GM18505 (cell line): ENCODE measurements at regions not wholly inside any gene's neighbourhood (a gene's known extent, or its start where the extent isn't known, plus 50 kb on each side); places are given as distances from the start of the nearest gene placed in this dataset.
"Not testable (repeated sequence)": the region's sequence is repeated elsewhere in the genome, so short reads cannot be mapped to it uniquely, and the experiment has no call there.

Source experiments
- ATAC-seq: cut with Tn5 transposase; IDR thresholded peaks from one replicate; pipeline ENCODE4 v1.9.1; 2021; ENCODE audit not compliant: unreplicated experiment
- POLR2A ChIP-seq: IDR thresholded peaks from 4 replicates; pipeline ENCODE4 v1.6.1; 2011; ENCODE audit warnings: borderline replicate concordance; ENCODE audit not compliant: insufficient read depth, insufficient read length; ENCODE audit errors: extremely low read depth

DNA sequence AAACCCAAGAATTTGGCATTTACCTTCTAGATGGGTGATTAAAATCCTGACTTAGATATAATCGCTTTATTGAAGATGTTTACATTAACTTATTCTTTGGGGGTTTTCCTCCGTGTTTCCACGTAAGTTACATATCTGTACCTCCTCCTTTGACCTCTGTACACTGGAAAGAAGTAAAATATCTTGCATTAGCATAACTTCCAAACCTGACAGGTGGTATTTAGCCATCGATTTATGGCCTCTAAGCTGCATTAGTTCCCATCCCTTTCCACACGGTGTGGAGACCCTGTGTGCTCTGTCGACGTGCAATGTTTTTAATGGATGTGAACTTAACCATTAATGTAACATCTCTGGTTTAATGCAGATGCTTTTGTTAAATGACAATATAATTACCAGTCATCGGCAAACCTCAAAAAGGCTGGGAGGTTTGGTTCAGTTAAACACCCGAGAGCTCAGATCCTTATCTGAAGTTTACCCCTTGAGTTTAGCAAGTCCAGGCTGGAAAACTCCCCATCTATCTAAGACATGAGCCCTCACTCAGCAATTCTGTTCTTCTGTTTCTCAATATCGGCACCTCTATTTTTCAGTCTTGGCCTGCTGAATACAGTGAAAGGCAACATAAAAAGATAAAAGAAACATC lies 295.2 kb downstream of the GATA3 start:
- TF ChIP-seq POLR2A = no peak
- ATAC-seq = no peak

DNA sequence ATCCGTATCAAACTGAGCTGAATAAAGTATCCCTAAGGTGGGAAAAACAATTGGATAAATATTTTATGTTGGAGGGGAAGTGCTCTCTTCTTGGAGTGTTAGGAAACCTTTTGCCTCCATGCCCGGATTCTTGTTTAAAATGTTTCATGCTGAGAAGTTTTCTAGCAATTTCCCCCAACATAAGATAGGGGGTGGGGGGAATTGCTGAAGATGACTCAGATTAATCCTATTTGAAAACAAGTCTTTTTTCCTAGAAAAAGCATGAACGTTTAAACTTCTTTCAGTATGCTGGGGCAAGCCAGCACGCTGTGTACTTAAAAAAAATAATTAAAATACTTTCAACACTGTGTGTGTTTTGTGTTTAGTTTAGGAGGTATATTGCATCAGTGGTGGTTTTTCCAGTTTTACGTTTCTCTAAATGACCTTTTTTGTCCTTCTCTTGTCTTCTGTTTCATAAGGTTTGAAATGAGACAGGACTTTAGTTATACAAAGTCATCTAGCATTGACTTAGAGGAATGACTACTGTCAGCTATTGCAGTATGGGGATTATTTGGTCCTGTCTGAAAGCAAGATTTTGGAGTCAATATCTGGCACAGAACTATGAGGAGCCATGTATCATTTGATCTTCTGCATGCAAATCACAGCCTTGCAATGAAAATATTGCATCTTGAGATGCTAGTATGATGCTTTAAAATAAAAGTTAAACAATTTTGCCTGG lies 295.9 kb downstream of the GATA3 start:
- TF ChIP-seq POLR2A = no peak
- no peak for ATAC-seq

- no peak for TF ChIP-seq POLR2A
- no peak for ATAC-seq
Observed at GRCh38 chr10:8352171-8353075, 297.9 kb downstream of the GATA3 start.

DNA sequence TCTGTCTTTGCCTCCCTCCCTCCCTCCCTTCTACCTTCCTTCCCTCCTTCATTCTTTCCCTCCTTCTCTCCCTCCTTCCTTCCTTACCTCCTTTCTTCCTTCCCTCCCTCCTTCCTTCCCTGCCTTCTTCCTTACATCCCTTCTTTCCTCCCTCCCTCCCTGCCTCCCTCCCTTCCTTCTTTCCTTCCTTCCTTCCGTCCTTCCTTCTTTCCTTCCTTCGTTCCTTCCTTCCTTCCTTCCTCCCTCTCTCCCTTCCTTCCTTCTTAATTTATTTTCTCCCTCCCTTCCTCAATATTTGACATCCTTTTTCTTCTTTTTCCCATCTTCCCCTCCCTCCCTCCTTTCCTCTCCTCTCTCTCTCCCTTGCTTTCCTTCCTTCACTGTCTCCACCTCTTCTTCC lies 301.8 kb downstream of the GATA3 start:
- ATAC-seq = no peak
- no peak for TF ChIP-seq POLR2A

GRCh38 chr10:8359467-8359866 lies 305.0 kb downstream of the GATA3 start:
- ATAC-seq = no peak
- TF ChIP-seq POLR2A = no peak

DNA sequence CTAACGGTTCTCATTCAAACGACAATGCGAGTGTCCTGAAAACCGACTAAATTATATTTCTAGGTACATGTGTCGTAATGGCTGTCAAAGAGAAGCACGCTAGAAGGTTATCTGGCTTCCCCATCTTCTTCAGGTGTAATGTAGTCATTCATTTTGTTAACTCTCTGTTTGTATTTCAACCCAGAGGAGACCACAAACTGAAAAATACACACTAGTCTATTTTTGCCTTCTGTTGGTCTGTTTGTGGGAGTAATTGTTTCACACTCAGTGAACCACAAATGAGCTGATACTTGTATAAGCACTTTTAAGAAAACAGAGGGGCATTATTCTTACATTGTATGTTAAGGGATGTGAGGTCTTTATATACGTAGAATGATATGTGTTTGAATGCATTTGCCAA lies 305.9 kb downstream of the GATA3 start:
- TF ChIP-seq POLR2A = no peak
- no peak for ATAC-seq

DNA sequence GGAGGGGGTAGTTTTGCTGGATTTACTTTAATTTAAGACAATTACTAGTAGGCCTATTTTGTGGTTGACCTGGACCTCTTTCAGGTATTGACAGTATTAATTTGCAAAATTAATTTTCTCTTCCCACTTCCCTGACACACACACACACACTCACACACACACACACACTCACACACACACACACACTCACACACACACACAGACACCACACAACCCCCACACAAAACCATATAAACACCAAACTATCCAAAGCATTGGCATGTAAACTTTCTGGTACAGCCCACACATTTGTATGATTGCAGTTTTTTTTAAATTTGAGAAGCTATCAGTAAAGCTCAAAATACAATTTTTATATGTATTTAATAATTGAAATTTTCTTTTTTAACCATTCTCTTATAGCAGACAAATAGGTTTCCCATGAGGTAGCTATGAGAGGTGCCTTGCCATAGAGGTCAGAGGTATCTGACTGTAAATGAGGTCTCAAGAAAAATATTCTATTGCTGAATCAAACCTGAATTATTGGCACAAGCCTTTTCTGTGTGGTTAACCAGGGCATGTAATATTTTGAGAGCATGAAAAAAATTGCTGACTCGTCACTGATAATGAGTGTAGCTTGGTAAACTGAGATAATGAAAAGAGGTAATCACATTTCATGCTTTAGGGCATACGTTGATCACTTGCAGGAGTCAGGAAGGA lies 306.5 kb downstream of the GATA3 start:
- ATAC-seq = no peak
- no peak for TF ChIP-seq POLR2A

GRCh38 chr10:8361510-8361844 lies 307.0 kb downstream of the GATA3 start:
- no peak for ATAC-seq

GRCh38 chr10:8365935-8366911 lies 311.7 kb downstream of the GATA3 start:
- ATAC-seq = no peak
- no peak for TF ChIP-seq POLR2A

More at GRCh38 chr10:8361510-8361844, 307.0 kb downstream of the GATA3 start:
- TF ChIP-seq POLR2A = no peak

DNA sequence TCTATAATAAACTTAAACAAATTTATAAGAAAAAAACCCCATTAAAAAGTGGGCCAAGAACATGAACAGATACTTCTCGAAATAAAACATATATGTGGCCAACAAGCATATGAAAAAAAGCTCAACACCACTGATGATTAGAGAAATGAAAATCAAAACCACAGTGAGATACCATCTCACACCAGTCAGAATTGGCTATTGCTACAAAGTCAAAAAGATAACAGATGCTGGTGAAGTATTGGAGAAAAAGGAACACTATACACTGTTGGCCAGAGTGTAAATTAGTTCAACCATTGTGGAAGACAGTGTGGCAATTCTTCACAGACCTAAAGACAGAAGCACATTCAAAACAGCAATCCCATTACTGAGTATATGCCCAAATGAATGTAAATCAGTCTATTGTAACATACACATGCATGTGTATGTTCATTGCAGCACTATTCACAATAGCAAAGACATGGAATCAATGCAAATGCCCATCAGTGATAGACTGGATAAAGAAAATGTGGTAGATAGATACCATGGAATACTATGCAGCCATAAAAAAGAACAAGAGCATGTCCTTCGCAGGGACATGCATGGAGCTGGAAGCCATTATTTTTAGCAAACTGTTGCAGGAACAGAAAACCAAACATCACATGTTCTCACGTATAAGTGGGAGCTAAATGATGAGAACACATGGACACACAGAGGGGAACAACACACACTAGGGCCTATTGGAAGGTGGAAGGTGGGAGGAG lies 313.4 kb downstream of the GATA3 start:
- not testable (repeated sequence) for ATAC-seq

- ATAC-seq = peak; percentile 76
Observed at GRCh38 chr10:8369666-8370065, 315.2 kb downstream of the GATA3 start.

DNA sequence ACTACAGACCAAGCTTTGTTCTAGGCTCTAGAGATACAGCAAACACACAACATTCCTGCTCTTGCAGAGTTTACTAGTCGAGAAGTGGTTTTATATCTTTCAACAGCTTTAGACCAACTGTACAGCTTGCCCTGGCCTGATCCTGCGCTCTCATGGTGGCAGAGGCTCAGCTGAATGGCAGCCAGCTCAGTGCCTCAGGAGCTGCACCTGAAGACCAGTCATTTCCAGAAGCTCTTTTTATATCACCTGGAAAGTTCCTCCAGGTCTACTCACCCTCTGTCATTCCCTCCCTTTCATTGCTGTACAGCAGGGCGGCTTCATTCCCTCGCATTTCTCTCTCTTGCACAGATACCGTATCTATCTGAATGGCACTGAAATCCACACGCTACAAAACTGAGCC lies 319.8 kb downstream of the GATA3 start:
- ATAC-seq = no peak

More at GRCh38 chr10:8369666-8370065, 315.2 kb downstream of the GATA3 start:
- no peak for TF ChIP-seq POLR2A

DNA sequence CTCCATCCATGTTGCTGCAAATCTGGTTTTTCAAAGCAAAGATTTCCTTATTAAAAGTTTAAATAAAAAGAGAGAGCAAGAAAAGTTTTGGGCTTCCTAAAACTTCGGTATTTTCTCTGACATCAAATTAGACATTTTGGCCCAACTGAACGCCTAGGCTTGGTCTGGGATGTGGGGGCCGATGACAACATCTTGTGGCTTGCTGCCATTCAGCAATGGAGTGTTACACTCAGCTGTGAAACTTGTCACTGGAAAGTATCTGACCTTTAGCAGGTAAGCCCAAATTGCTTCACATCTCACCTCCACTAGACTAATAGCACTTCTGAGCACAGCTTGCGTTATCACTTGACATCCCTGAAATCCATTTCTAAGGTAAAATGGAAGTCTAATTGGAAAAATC lies 320.6 kb downstream of the GATA3 start:
- no peak for ATAC-seq
- TF ChIP-seq POLR2A = no peak

More for the DNA sequence above, 319.8 kb downstream of the GATA3 start:
- TF ChIP-seq POLR2A = no peak
